PC-9 (cell line): ENCODE measurements at regions not wholly inside any gene's neighbourhood (a gene's known extent, or its start where the extent isn't known, plus 50 kb on each side); places are given as distances from the start of the nearest gene placed in this dataset.

ENCODE experiments used
- EZH2 ChIP-seq: fragments of 200-600 bp; sonication (generic); IDR thresholded peaks from 2 replicates; pipeline ENCODE4 v1.8.0; 2017; ENCODE audit warnings: antibody characterized with exemption, low read depth
- TF ChIP-seq, protein P1 (sequence below): fragments of 200-600 bp; sonication (generic); conservative IDR thresholded peaks from 2 replicates; pipeline ENCODE4 v1.6.1; 2017; ENCODE audit warnings: mixed run types, antibody characterized with exemption, mild to moderate bottlenecking, moderate library complexity

DNA sequence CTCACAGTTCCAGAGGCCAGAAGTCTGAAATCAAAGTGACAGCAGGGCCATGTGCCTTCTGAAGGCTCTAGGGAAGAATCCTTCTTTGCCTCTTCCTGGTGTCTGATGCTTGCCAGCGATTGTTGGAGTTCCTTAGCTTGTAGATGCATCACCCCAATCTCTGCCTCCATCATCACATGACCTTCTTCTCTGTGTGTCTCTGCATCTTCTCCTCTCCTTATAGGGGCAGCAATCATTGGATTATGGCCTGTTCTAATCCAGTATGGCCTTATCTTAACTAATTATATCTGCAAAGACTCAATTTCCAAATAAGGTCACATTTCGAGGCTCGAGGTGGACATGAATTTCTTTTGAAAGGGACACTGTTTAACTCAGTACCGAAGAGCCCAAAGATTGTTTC lies 71.7 kb upstream of the RAI2 start:
- TF ChIP-seq, protein P1, sequence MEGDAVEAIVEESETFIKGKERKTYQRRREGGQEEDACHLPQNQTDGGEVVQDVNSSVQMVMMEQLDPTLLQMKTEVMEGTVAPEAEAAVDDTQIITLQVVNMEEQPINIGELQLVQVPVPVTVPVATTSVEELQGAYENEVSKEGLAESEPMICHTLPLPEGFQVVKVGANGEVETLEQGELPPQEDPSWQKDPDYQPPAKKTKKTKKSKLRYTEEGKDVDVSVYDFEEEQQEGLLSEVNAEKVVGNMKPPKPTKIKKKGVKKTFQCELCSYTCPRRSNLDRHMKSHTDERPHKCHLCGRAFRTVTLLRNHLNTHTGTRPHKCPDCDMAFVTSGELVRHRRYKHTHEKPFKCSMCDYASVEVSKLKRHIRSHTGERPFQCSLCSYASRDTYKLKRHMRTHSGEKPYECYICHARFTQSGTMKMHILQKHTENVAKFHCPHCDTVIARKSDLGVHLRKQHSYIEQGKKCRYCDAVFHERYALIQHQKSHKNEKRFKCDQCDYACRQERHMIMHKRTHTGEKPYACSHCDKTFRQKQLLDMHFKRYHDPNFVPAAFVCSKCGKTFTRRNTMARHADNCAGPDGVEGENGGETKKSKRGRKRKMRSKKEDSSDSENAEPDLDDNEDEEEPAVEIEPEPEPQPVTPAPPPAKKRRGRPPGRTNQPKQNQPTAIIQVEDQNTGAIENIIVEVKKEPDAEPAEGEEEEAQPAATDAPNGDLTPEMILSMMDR, result no peak
- TF ChIP-seq EZH2, result no peak
